GM21576 (cell line): ENCODE measurements at regions not wholly inside any gene's neighbourhood (a gene's known extent, or its start where the extent isn't known, plus 50 kb on each side); places are given as distances from the start of the nearest gene placed in this dataset.

Experiments used
- ATAC-seq: cut with Tn5 transposase; IDR thresholded peaks from one replicate; pipeline ENCODE4 v1.9.1; 2021; ENCODE audit warnings: mild to moderate bottlenecking, moderate library complexity; ENCODE audit not compliant: unreplicated experiment

GRCh38 chr1:116322752-116323405 lies 50.2 kb upstream of the ATP1A1 start:
- ATAC-seq, result no peak
